HG03066 (cell line): ENCODE measurements at regions not wholly inside any gene's neighbourhood (a gene's known extent, or its start where the extent isn't known, plus 50 kb on each side); places are given as distances from the start of the nearest gene placed in this dataset.
"Not testable (repeated sequence)": the region's sequence is repeated elsewhere in the genome, so short reads cannot be mapped to it uniquely, and the experiment has no call there.

Experiments used
- ATAC-seq: cut with Tn5 transposase; IDR thresholded peaks from one replicate; pipeline ENCODE4 v1.9.1; 2021; ENCODE audit warnings: low read depth; ENCODE audit not compliant: unreplicated experiment

- ATAC-seq = no peak
These were observed 476.7 kb upstream of the GCFC2 start for GRCh38 chr2:76187415-76187814.

DNA sequence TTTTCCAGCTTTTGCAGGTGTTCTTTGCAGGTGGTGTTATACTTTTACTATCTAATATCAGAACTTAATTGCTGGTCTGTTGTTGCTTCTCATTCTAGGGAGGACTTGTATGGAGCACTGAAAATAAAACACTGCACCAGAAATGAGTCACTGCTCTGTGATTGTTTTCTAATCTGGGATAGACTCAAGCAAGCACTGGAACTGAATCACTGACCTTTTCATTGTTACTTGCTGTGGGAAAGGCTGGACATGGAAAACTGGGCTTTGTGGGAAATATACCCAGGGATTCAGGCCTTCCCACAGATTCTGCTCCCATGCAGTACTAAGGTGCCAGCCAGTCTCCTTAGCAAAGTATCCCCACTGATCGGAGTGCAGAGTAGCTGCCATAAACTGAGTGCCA lies 470.0 kb upstream of the GCFC2 start:
- no peak for ATAC-seq

DNA sequence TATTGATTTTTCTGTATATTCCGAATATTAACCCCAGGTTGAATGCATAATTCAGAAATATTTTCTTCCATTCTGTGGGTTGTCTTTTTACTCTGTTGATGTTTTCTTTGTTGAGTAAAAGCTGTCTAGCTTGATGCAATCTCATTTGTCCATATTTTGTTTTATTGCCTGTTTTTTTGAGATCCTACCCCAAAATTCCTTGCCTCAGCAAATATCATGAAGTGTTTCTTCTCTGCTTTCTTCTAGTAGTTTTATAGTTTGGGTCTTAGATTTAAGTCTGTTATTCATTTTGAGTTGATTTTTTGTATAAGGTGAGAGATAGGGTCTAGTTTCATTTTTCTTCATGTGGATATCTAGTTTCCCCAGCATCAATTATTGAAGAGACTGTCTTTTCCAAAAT lies 467.9 kb upstream of the GCFC2 start:
- no peak for ATAC-seq

DNA sequence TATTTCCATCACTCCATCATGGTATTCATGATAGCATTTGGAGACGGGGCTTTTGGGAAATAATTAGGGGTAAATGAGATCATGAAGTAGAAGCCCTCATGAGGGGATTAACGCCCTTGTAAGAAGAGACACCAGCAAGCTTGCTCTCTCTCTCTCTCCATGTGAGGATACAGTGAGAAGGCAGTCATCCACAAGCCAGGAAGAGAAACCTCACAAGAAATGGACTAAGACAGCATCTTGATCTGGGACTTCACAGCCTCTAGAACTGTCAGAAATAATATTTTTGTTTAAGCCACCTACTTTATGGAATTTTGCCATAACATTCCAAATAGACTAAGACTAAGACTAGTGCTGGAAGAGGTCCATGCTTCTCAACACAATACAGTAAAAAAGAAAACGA lies 464.6 kb upstream of the GCFC2 start:
- ATAC-seq = no peak

- ATAC-seq = no peak
These were observed 463.8 kb upstream of the GCFC2 start for GRCh38 chr2:76174505-76174904.

DNA sequence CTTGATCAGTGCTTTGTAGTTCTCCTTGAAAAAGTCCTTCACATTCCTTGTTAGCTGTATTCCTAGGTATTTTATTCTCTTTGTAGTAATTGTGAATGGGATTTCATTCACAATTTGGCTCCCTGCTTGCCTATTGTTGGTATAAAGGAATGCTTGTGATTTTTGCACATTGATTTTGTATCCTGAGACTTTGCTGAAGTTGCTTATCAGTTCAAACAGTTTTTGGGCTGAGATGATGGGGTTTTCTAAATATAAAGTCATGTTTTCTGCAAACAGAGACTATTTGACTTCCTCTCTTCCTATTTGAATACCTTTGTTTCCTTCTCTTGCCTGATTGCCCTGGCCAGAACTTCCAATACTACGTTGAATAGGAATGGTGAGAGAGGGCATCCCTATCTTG lies 462.5 kb upstream of the GCFC2 start:
- ATAC-seq = not testable (repeated sequence)

GRCh38 chr2:76172154-76172595 lies 461.5 kb upstream of the GCFC2 start:
- not testable (repeated sequence) for ATAC-seq

GRCh38 chr2:76170856-76171255 lies 460.1 kb upstream of the GCFC2 start:
- no peak for ATAC-seq

DNA sequence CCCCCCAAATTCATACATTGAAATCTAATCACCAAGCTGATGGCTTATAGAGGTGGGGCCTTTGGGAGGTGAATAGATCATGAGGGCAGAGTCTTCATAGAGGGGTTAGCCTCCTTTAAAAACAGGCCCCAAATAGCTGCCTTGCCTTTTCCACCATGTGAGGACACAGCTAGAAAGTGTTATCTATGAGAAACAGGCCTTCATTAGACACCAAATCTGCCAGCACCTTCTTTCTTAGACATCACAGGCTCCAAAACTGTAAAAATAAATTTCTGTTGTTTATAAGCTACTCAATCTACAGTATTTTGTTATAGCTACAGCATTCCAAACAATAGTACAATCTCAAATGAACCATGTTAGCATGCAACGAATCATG lies 459.3 kb upstream of the GCFC2 start:
- ATAC-seq = no peak

DNA sequence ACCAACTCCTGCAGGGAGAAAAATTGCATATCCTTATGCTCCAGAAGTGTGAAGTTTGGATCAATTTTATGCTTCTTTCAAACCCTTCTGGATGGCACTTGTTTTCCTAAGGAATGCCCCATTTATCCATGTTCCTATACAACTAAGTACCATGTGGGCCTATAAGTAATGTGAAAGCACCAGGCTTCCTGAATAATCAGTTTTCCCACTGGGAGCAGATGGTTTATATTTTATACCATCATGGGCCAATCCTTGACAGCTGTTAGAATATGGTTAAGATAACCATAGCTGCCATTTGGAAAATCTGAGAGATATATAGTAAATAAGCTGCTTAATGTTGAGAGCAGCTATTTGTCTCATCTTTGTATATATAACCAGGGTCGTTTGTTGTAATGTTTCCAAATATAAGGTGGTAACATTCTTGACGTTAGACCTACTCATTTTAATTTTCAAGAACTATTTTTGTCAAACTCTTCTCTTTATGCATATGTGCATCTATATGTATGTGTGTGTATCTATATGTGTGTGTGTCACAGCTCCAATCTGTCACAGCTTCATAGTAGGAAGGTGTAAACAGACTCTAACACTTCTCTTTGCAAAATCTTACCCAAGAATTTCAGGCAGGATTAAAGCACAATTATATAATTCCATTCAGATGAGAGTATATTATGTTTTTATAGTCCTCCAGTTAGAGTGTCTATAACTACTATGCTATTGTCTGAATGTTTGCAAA lies 458.7 kb upstream of the GCFC2 start:
- no peak for ATAC-seq

DNA sequence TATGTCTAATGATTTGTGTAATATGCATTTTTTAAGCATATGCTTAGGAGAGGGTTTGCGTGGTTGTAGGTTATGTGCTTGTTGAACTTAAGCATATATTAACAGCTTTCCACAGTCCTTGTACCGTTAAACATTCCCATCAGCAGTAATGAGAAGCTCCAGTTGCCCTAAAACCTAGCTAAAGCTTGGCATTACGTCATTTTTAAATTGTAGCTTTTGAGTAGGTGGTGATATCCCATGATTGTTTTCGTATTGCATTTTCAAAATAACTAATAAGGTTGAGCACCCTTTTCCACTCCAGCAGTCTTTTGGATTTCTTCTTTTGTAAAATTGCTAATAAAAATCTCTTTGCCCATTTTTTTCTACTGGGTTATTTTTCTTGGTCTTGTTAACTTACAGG lies 453.1 kb upstream of the GCFC2 start:
- ATAC-seq = no peak

DNA sequence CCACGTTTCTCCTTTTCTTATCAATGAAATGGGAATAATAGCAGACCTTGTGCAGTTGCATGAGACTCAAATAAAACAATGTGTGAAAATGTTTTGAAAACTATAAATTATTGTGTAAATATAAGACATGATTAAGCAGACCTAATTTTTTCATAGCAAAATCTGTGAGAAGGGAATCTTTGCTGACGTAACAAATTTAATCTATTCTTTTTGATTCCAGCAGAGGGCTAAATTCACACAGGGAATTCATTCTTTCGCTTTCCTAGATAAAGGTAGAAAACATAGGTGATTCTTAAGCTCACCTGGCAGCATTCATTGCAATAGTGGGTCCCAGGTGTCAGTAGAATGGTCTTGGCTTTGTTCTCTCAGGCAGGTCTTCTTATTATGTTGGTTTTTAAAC lies 450.0 kb upstream of the GCFC2 start:
- no peak for ATAC-seq

DNA sequence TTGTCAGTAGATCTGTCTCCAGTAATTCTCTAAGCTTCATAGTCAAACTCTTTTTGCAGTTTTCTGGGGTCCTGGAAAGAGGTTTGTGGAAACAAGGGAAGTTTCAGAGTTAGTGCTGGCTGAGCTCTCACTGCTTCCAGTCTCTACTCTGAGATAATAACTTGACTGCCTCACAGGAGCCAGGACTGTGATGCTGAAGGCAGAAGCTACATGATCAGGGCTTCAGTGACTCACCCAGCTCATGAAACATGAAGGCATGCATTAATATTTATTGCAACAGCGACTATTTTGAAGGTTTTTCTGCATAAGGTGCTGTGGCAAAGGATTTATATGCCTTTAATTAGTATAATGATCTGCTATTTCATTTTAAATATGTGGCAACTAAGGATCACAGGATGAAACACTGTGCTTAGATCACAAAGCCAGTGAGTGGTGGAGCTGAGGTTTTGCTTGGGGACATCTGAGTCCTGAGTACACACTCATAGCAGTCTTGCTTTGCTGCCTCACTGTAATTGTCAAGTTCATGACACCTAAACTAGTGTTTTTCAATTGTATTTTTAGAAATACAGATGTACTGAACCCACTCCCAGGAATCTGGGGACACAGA lies 448.4 kb upstream of the GCFC2 start:
- ATAC-seq = no peak

DNA sequence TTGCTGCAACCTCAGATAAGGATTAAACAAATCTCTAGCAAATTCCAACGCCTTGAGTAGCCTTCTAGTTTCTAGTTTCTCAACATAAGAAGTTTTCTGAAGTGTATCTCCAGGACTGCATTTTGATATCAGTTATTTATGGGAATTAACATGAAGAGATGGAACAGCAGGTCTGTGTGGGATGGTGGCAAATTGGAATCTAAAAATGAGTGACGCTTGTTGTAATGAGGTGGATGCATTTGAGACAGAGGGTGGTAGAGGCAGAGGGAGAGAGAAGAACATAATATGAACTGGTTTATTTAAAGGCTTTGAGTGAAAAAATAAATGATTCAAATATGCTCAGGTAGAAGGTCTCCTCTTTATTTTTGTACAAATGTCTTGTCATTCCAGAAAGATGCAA lies 446.8 kb upstream of the GCFC2 start:
- no peak for ATAC-seq

DNA sequence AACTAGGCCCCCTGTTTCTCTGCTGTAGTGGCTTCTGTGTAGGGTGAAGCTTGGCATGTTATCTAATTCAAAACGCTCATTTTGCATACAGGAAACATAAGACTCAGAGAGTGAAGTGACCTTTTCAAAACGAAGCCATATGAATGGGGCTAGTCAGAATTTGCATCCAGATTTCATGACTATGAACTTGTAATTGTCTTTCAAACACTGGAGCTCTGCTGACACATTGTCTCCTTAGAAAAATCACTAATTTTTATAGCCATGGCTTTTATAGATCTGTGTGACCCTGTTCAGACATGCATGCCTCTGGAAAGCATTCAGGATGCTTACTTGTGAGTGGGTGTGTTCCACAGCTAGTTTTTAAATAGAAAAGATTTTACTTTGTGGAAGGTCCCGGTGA lies 444.3 kb upstream of the GCFC2 start:
- ATAC-seq = no peak

GRCh38 chr2:76149846-76150245 lies 439.1 kb upstream of the GCFC2 start:
- ATAC-seq = no peak

DNA sequence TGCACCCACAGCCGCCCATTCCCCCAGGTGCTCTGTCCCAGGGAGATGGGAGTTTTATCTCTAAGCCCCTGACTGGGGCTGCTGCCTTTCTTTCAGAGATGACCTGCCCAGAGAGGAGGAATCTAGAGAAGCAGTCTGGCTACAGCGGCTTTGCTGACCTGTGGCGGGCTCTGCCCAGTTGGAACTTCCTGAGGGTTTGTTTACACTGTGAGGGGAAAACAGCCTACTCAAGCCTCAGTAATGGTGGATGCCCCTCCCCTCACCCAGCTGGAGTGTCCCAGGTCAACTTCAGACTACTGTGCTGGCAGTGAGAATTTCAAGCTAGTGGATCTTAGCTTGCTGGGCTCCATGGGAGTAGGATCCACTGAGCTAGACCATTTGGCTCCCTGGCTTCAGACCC lies 428.6 kb upstream of the GCFC2 start:
- ATAC-seq = not testable (repeated sequence)

DNA sequence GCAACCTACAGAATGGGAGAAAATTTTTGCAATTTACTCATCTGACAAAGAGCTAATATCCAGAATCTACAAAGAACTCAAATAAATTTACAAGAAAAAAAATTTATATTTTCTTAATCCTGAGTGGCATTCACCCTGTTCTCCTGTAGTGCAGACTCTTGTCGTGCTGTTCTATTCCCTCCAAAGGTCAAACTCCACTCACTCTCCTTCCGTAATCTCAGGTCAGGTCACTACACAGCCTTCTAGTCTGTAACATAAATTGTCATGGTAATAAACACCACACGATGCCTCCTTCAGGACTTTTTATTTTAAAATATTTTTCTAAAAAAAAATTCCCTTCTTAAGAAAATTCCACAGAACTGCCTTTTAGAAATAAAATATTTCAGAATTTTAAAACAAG lies 417.9 kb upstream of the GCFC2 start:
- no peak for ATAC-seq

DNA sequence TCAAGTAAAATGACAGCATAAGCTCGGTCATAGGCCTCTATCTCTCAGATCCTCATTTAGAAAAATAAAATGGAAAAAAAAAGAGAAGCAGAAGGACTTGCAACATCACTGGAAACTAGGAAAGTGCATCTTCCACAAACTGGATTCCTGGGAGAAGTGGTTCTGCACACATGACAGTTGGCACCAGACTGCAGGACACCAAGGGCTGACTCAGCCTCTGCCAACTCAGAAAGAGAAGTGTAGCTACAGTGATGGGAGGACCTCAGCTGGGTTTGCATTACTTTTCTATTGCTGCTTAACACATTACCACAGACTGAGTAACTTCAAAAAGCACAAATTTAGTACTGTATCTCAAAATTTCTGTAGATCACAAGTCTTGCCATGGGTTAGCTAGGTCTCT lies 409.5 kb upstream of the GCFC2 start:
- no peak for ATAC-seq

GRCh38 chr2:76089683-76090082 lies 379.0 kb upstream of the GCFC2 start:
- no peak for ATAC-seq

- no peak for ATAC-seq
These were observed 372.5 kb upstream of the GCFC2 start for GRCh38 chr2:76083248-76083647.

DNA sequence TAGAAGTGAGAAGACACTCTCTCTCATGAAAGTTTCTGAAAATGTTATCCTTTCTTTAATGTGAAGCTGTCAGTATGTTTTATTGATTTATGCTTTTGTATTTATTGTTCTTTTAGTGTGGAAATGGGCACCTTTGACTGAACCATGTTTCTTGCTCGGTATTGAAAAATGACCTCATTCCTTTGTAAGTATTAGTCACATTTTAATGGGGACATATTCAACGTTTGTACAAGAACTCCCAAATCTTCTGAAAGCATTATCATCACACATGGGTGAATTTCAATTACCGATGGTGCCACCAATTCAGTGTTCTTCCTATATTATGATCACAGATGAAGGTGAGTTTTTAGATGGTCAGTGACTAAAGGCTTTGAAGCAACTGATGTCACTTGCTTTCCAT lies 371.8 kb upstream of the GCFC2 start:
- no peak for ATAC-seq

- ATAC-seq = no peak
These were observed 369.4 kb upstream of the GCFC2 start for GRCh38 chr2:76080154-76080553.
